ENCODE measurements at regions not wholly inside any gene's neighbourhood (a gene's known extent, or its start where the extent isn't known, plus 50 kb on each side); places are given as distances from the start of the nearest gene placed in this dataset.

- H3K4me3 ChIP-seq (ENCODE audit: low read depth, low read length) = no peak overlapping the region
- H3K4me1 ChIP-seq = no peaks in the 10 kb centered on the region
- H3K9me3 ChIP-seq (ENCODE audit: control insufficient read depth, low read length) = no peaks in the 10 kb centered on the region
- H2AFZ ChIP-seq = no peak overlapping the region
- H3K9ac ChIP-seq = no peak overlapping the region
- TF ChIP-seq CTCF (IDR thresholded peaks at IDR 0.05) = no peak
- H3K27ac ChIP-seq = no peak overlapping the region
- H3K79me2 ChIP-seq = no peaks in the 10 kb centered on the region
- H3K27me3 ChIP-seq (ENCODE audit: control insufficient read depth, insufficient read depth, low read length) = no peaks in the 10 kb centered on the region
- H3K36me3 ChIP-seq (ENCODE audit: control insufficient read depth, insufficient read depth, low read length) = no peaks in the 10 kb centered on the region
- no peak overlapping the region for H3K4me2 ChIP-seq (ENCODE audit: low read length)
These were observed 771.7 kb upstream of the ADGRB3 start for GRCh38 chr6:67863346-67863745.

- Histone ChIP-seq H3K4me2 (ENCODE audit: low read length) (no peak overlapping the region), H3K9me3 (ENCODE audit: control insufficient read depth, low read length) (no peaks in the 10 kb centered on the region)
These were observed 781.0 kb upstream of the ADGRB3 start for GRCh38 chr6:67854098-67854497.

GRCh38 chr6:67839818-67840217 is 795.3 kb upstream of the ADGRB3 start:
- H3K4me1 ChIP-seq = no peaks in the 10 kb centered on the region
- no peak overlapping the region for H3K27ac ChIP-seq
- TF ChIP-seq CTCF (IDR thresholded peaks at IDR 0.05) = no peak
- H3K36me3 ChIP-seq (ENCODE audit: control insufficient read depth, insufficient read depth, low read length) = no peaks in the 10 kb centered on the region
- no peaks in the 10 kb centered on the region for H3K79me2 ChIP-seq
- no peak overlapping the region for H3K9ac ChIP-seq
- no peak overlapping the region for H3K4me2 ChIP-seq (ENCODE audit: low read length)
- no peak overlapping the region for H2AFZ ChIP-seq
- no peaks in the 10 kb centered on the region for H3K9me3 ChIP-seq (ENCODE audit: control insufficient read depth, low read length)
- H3K27me3 ChIP-seq (ENCODE audit: control insufficient read depth, insufficient read depth, low read length) = no peaks in the 10 kb centered on the region
- no peak overlapping the region for H3K4me3 ChIP-seq (ENCODE audit: low read depth, low read length)

More at GRCh38 chr6:67854098-67854497, 781.0 kb upstream of the ADGRB3 start:
- H3K9ac ChIP-seq = no peak overlapping the region
- H3K79me2 ChIP-seq = no peaks in the 10 kb centered on the region
- no peak overlapping the region for H3K27ac ChIP-seq
- TF ChIP-seq CTCF (IDR thresholded peaks at IDR 0.05) = no peak
- no peaks in the 10 kb centered on the region for H3K4me1 ChIP-seq
- no peaks in the 10 kb centered on the region for H3K27me3 ChIP-seq (ENCODE audit: control insufficient read depth, insufficient read depth, low read length)
- H3K36me3 ChIP-seq (ENCODE audit: control insufficient read depth, insufficient read depth, low read length) = no peaks in the 10 kb centered on the region
- no peak overlapping the region for H2AFZ ChIP-seq
- H3K4me3 ChIP-seq (ENCODE audit: low read depth, low read length) = no peak overlapping the region

- Histone ChIP-seq H3K4me2 (ENCODE audit: low read length) (no peak overlapping the region), H3K79me2 (no peaks in the 10 kb centered on the region), H3K27ac (no peak overlapping the region), H3K4me1 (no peaks in the 10 kb centered on the region), H2AFZ (no peak overlapping the region), H3K9me3 (ENCODE audit: control insufficient read depth, low read length) (no peaks in the 10 kb centered on the region), H3K27me3 (ENCODE audit: control insufficient read depth, insufficient read depth, low read length) (no peaks in the 10 kb centered on the region), H3K4me3 (ENCODE audit: low read depth, low read length) (no peak overlapping the region), H3K36me3 (ENCODE audit: control insufficient read depth, insufficient read depth, low read length) (no peaks in the 10 kb centered on the region), H3K9ac (no peak overlapping the region)
- no peak for TF ChIP-seq CTCF (IDR thresholded peaks at IDR 0.05)
These were observed 809.7 kb upstream of the ADGRB3 start for GRCh38 chr6:67825201-67825895.

GRCh38 chr6:67818322-67818721 is 816.8 kb upstream of the ADGRB3 start:
- H3K9me3 ChIP-seq (ENCODE audit: control insufficient read depth, low read length) = no peaks in the 10 kb centered on the region
- H3K4me2 ChIP-seq (ENCODE audit: low read length) = no peak overlapping the region
- no peak overlapping the region for H2AFZ ChIP-seq
- H3K27me3 ChIP-seq (ENCODE audit: control insufficient read depth, insufficient read depth, low read length) = no peaks in the 10 kb centered on the region
- no peak overlapping the region for H3K9ac ChIP-seq
- no peak overlapping the region for H3K4me3 ChIP-seq (ENCODE audit: low read depth, low read length)
- no peak overlapping the region for H3K27ac ChIP-seq
- no peak for TF ChIP-seq CTCF (IDR thresholded peaks at IDR 0.05)
- no peaks in the 10 kb centered on the region for H3K79me2 ChIP-seq
- no peaks in the 10 kb centered on the region for H3K36me3 ChIP-seq (ENCODE audit: control insufficient read depth, insufficient read depth, low read length)
- no peaks in the 10 kb centered on the region for H3K4me1 ChIP-seq
